CD4-positive, alpha-beta T cell (primary cell): ENCODE measurements at regions not wholly inside any gene's neighbourhood (a gene's known extent, or its start where the extent isn't known, plus 50 kb on each side); places are given as distances from the start of the nearest gene placed in this dataset.

Source experiments
- ATAC-seq: fragments of 200-7000 bp; cut with Tn5 transposase; one replicate; pipeline ENCODE4 v1.10.0; 2022; ENCODE audit warnings: mild to moderate bottlenecking; ENCODE audit not compliant: poor library complexity
- CTCF ChIA-PET: fragments of 350-600 bp; sonication (Branson Sonifier 250); formaldehyde crosslinking; loops from one replicate; lab custom pipeline; 2021; ENCODE audit warnings: antibody characterized with exemption, inconsistent platforms; lab: Charles Lee
- POLR2A ChIA-PET: fragments of 350-600 bp; sonication (Branson Sonifier 250); formaldehyde crosslinking; loops from one replicate; lab custom pipeline; 2021; ENCODE audit warnings: antibody characterized with exemption, inconsistent platforms; lab: Charles Lee
- DNase-seq, 14 experiments: peaks; one replicate each; pipeline ENCODE4 v3.0.0-alpha.2; 2013 to 2020; ENCODE audit warnings: mixed read lengths in 2 of 14
- H3K27ac ChIP-seq, 2 donors: one replicate each; pipeline versions ENCODE4 v1.5.1 to v1.7.0; 2013; ENCODE audit warnings: low read length in 2 of 2, low read depth in 1 of 2, mild to moderate bottlenecking in 1 of 2
- H3K27me3 ChIP-seq, 2 experiments: 1 replicate in 1 of 2; 2 replicates in 1 of 2; pipeline versions ENCODE4 v1.6.1 to v1.7.0; 2013; ENCODE audit warnings: low read length in 2 of 2, control low read depth in 1 of 2, mild to moderate bottlenecking in 1 of 2, moderate library complexity in 1 of 2; ENCODE audit not compliant: insufficient read depth in 2 of 2, control insufficient read depth in 1 of 2
- H3K36me3 ChIP-seq: one replicate; pipeline ENCODE4 v1.6.1; 2013; ENCODE audit warnings: low read length, control low read depth; ENCODE audit not compliant: insufficient read depth
- H3K4me1 ChIP-seq: one replicate; pipeline ENCODE4 v1.6.1; 2013; ENCODE audit warnings: low read length, control low read depth; ENCODE audit not compliant: insufficient read depth
- H3K4me3 ChIP-seq: one replicate; pipeline ENCODE4 v1.5.1; 2013; ENCODE audit warnings: mild to moderate bottlenecking, low read length, moderate library complexity
- H3K9me3 ChIP-seq, 2 experiments: 1 replicate in 1 of 2; 2 replicates in 1 of 2; pipeline versions ENCODE4 v1.6.1 to v1.7.0; 2013; ENCODE audit warnings: low read length in 2 of 2, mild to moderate bottlenecking in 2 of 2, control low read depth in 1 of 2, moderate library complexity in 1 of 2; ENCODE audit not compliant: control insufficient read depth in 1 of 2, insufficient read depth in 1 of 2
- H3K27ac Mint-ChIP-seq: one replicate; pipeline ENCODE4 v1.8.0; 2020; ENCODE audit warnings: mixed read lengths
- H3K27me3 Mint-ChIP-seq: one replicate; pipeline ENCODE4 v1.8.0; 2021; ENCODE audit warnings: mixed read lengths
- H3K36me3 Mint-ChIP-seq: one replicate; pipeline ENCODE4 v1.8.0; 2021; ENCODE audit warnings: low read depth, mixed read lengths
- H3K4me1 Mint-ChIP-seq: one replicate; pipeline ENCODE4 v1.8.0; 2021; ENCODE audit warnings: low read depth, mixed read lengths
- H3K4me3 Mint-ChIP-seq: one replicate; pipeline ENCODE4 v1.8.0; 2020; ENCODE audit warnings: mild to moderate bottlenecking, mixed read lengths
- H3K9me3 Mint-ChIP-seq: one replicate; pipeline ENCODE4 v1.8.0; 2020; ENCODE audit warnings: mixed read lengths
- intact Hi-C, 2 experiments: fragments of 100-400 bp; cut with DNase I in 1 of 2; cut with micrococcal nuclease in 1 of 2; formaldehyde crosslinking; loops; one replicate each; pipeline versions ENCODE4 v1.15.1 to v1.9.0; 2023 to 2025; cut with DNase I, micrococcal nuclease
- TF ChIP-seq, protein P1 (sequence below): fragments of 200-600 bp; IDR thresholded peaks from one replicate; pipeline ENCODE4 v1.8.0; 2022; ENCODE audit warnings: antibody characterized with exemption, mild to moderate bottlenecking

DNA sequence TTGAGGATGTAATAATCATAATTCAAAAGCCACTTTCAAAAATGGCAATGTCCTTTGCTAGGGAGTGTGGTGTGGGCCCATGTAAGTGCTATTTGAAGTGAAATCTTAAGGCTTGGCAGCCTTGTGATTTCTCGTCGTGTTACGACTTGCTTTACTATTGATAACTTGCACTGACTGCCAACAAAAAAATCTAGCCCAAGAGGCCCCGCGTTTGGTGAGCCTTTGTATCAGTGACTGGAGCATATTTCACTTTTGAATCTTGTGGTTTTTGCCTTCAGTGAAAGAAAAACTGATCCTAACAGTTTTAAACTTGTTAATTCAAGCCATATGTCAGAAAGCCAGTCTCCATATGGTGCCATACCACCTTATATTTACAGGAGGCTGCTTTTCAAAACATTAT, 248.0 kb downstream of the TMEM182 start:
- POLR2A ChIA-PET = no interaction called here
- Mint-ChIP-seq H3K9me3 (no peaks in the 10 kb centered on the region), H3K27me3 (peaks cover 6% of the 10 kb centered on the region), H3K36me3 (no peaks in the 10 kb centered on the region), H3K4me3 (no peak overlapping the region), H3K27ac (no peak overlapping the region), H3K4me1 (no peaks in the 10 kb centered on the region)
- TF ChIP-seq, protein P1, sequence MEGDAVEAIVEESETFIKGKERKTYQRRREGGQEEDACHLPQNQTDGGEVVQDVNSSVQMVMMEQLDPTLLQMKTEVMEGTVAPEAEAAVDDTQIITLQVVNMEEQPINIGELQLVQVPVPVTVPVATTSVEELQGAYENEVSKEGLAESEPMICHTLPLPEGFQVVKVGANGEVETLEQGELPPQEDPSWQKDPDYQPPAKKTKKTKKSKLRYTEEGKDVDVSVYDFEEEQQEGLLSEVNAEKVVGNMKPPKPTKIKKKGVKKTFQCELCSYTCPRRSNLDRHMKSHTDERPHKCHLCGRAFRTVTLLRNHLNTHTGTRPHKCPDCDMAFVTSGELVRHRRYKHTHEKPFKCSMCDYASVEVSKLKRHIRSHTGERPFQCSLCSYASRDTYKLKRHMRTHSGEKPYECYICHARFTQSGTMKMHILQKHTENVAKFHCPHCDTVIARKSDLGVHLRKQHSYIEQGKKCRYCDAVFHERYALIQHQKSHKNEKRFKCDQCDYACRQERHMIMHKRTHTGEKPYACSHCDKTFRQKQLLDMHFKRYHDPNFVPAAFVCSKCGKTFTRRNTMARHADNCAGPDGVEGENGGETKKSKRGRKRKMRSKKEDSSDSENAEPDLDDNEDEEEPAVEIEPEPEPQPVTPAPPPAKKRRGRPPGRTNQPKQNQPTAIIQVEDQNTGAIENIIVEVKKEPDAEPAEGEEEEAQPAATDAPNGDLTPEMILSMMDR = no peak
- CTCF ChIA-PET = no interaction called here
- Histone ChIP-seq H3K27me3 (no peaks in the 10 kb centered on the region), H3K4me3 (no peak overlapping the region), H3K4me1 (no peaks in the 10 kb centered on the region), H3K36me3 (no peaks in the 10 kb centered on the region), H3K9me3 (no peaks in the 10 kb centered on the region), H3K27ac (no peak overlapping the region)
- intact Hi-C loops = no loop called here
- DNase-seq (no peak), ATAC-seq (no peak)

DNA sequence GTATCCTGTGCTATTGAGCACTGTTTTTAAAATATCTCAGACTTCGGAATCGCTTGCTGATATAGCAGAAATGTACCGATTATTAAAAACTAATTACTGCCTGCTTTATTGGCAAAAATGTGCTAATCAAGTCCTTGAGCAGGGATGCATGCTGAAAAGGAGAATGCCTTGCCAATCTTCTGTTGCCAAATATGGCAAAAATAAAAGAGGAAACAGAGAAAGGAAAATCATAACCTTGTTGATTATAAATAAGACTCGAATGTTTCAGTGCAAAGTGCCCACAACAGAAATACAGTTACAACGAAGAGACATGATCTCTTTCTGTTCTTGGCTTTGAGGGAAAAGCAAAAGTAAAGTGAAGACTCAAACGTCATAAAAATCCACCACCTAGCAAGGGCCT, 248.5 kb downstream of the TMEM182 start:
- DNase-seq (no peak), ATAC-seq (no peak)
- Mint-ChIP-seq H3K4me1 (no peaks in the 10 kb centered on the region), H3K4me3 (no peak overlapping the region), H3K9me3 (no peaks in the 10 kb centered on the region), H3K27me3 (peaks cover 11% of the 10 kb centered on the region), H3K27ac (no peak overlapping the region), H3K36me3 (no peaks in the 10 kb centered on the region)
- ChIA-PET POLR2A (no interaction called here), CTCF (no interaction called here)
- Histone ChIP-seq H3K4me3 (no peak overlapping the region), H3K27ac (no peak overlapping the region), H3K9me3 (no peaks in the 10 kb centered on the region), H3K27me3 (no peaks in the 10 kb centered on the region), H3K4me1 (no peaks in the 10 kb centered on the region), H3K36me3 (no peaks in the 10 kb centered on the region)
- intact Hi-C loops = no loop called here
- TF ChIP-seq, protein P1 = no peak

DNA sequence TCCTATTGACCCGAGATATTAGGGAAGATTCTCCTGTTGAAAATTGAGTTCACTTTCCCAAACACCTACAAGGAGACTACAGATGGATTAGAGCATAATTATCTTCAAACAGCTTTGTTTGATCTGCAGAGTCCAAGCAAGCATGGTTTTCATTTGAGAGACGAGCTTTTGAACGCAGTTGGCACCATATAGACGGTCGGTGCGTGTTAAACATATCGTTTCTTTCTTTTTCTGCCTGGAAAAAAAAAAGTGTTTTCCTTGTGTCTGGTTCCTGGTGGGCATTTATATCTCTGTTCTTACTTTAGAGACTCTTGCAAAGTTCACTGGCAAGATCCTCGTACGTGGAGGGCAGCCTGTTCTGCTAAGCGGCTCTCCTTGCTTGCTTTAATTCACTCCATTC, 248.9 kb downstream of the TMEM182 start:
- H3K36me3 ChIP-seq = no peaks in the 10 kb centered on the region
- Mint-ChIP-seq H3K27me3 (peaks cover 13% of the 10 kb centered on the region), H3K4me3 (no peak overlapping the region), H3K36me3 (no peaks in the 10 kb centered on the region), H3K9me3 (no peaks in the 10 kb centered on the region), H3K4me1 (no peaks in the 10 kb centered on the region), H3K27ac (no peak overlapping the region)
- intact Hi-C loops = no loop called here
- DNase-seq (no peak), ATAC-seq (no peak)
- H3K27ac ChIP-seq = no peak overlapping the region
- no peaks in the 10 kb centered on the region for H3K27me3 ChIP-seq
- CTCF ChIA-PET = no interaction called here
- no peaks in the 10 kb centered on the region for H3K9me3 ChIP-seq
- H3K4me3 ChIP-seq = no peak overlapping the region
- H3K4me1 ChIP-seq = no peaks in the 10 kb centered on the region
- POLR2A ChIA-PET = no interaction called here
- TF ChIP-seq, protein P1 = no peak
